K562 (cell line): ENCODE measurements at regions not wholly inside any gene's neighbourhood (a gene's known extent, or its start where the extent isn't known, plus 50 kb on each side); places are given as distances from the start of the nearest gene placed in this dataset.

Experiments used
- ATAC-seq: fragments of 200-7000 bp; cut with Tn5 transposase; 3 replicates; pipeline ENCODE4 v1.9.1; 2020; ENCODE audit warnings: moderate library complexity
- BruUV-seq: library from RNA; stranded (reverse); fragments of 400-500 nt; replicated peaks from 2 replicates; lab custom pipeline; 2021; lab: Mats Ljungman, UMichigan
- CTCF ChIA-PET: fragments of 300-600 bp; formaldehyde crosslinking; extraction: SDS; loops from one replicate; lab custom pipeline; 2021; ENCODE audit warnings: low intra/inter-chr PET ratio; lab: Yijun Ruan, JAX
- POLR2A ChIA-PET: fragments of 300-600, 350-650 bp; sonication (Branson Sonifier 250); formaldehyde crosslinking; extraction: SDS; loops from one replicate; lab custom pipeline; 2021; ENCODE audit warnings: antibody characterized with exemption, inconsistent platforms; lab: Yijun Ruan, JAX
- DNase-seq, 4 experiments: peaks; one replicate each; pipeline versions ENCODE4 v3.0.0 to v3.0.0-alpha.2; 2011 to 2018; ENCODE audit warnings: low spot score in 3 of 4, mixed read lengths in 3 of 4; ENCODE audit errors: extremely low read depth in 1 of 4
- FAIRE-seq: peaks from 2 replicates; lab custom pipeline; 2011; peaks lifted over from hg19 to GRCh38; lab: Jason Lieb, UNC
- H2AFZ ChIP-seq: 2 replicates; pipeline ENCODE4 v1.6.0; 2011; ENCODE audit warnings: low read depth, low read length, control low read depth, inconsistent platforms
- H3K27ac ChIP-seq: fragments of 200-600 bp; 3 replicates; pipeline ENCODE4 v1.8.0; 2011; ENCODE audit warnings: low read depth, mild to moderate bottlenecking, control low read depth, inconsistent platforms, low read length, moderate library complexity, mixed read lengths; ENCODE audit errors: extremely low read depth
- H3K27me3 ChIP-seq, 2 experiments: fragments of 300-600 bp in 1 of 2; 2 replicates in 1 of 2; 3 replicates in 1 of 2; pipeline versions ENCODE4 v1.6.0 to v1.8.0; 2011; ENCODE audit warnings: inconsistent platforms in 2 of 2, low read length in 2 of 2, mild to moderate bottlenecking in 1 of 2, mixed read lengths in 1 of 2, moderate library complexity in 1 of 2; ENCODE audit not compliant: control insufficient read depth in 2 of 2, insufficient read depth in 2 of 2
- H3K36me3 ChIP-seq: fragments of 300-600 bp; 3 replicates; pipeline ENCODE4 v1.8.0; 2011; ENCODE audit warnings: mild to moderate bottlenecking, low read length, inconsistent platforms; ENCODE audit not compliant: control insufficient read depth, insufficient read depth
- H3K4me1 ChIP-seq, 2 experiments: fragments of 200-600 bp in 1 of 2; replicated peaks in 1 of 2; 2 replicates in 1 of 2; 3 replicates in 1 of 2; pipeline versions ENCODE4 v1.5.1 to v1.8.0; 2011; ENCODE audit warnings: inconsistent platforms in 2 of 2, low read length in 2 of 2, mild to moderate bottlenecking in 1 of 2, mixed read lengths in 1 of 2, moderate library complexity in 1 of 2; ENCODE audit not compliant: control insufficient read depth in 2 of 2, insufficient read depth in 2 of 2
- H3K4me2 ChIP-seq: 2 replicates; pipeline ENCODE4 v1.6.1; 2011; ENCODE audit warnings: low read length, control low read depth, inconsistent platforms, mixed read lengths; ENCODE audit not compliant: insufficient read depth
- H3K4me3 ChIP-seq: fragments of 200-600 bp; sonication (generic), shearing (Covaris generic); 2 replicates; pipeline ENCODE4 v1.5.1; 2016; ENCODE audit warnings: control low read depth, inconsistent platforms
- H3K79me2 ChIP-seq: fragments of 200-600 bp; 3 replicates; pipeline ENCODE4 v1.8.0; 2011; ENCODE audit warnings: low read length, inconsistent platforms; ENCODE audit not compliant: control insufficient read depth, insufficient read depth
- H3K9ac ChIP-seq, 2 experiments: 2 replicates each; pipeline versions ENCODE4 v1.6.0 to v1.6.1; 2011; ENCODE audit warnings: low read depth in 2 of 2, low read length in 2 of 2, control low read depth in 1 of 2, inconsistent platforms in 1 of 2, mild to moderate bottlenecking in 1 of 2, mixed read lengths in 1 of 2; ENCODE audit not compliant: insufficient read depth in 1 of 2
- H3K9me1 ChIP-seq: one replicate; pipeline ENCODE4 v1.6.0; 2011; ENCODE audit warnings: inconsistent platforms, mild to moderate bottlenecking, low read length, moderate library complexity; ENCODE audit not compliant: control insufficient read depth, insufficient read depth
- H3K9me3 ChIP-seq: replicated peaks from 2 replicates; pipeline ENCODE4 v1.5.1; 2011; ENCODE audit warnings: low read depth, low read length, inconsistent platforms; ENCODE audit not compliant: control insufficient read depth, insufficient read depth
- H4K20me1 ChIP-seq: replicated peaks from 2 replicates; pipeline ENCODE4 v1.6.1; 2011; ENCODE audit warnings: low read length, inconsistent platforms, mixed read lengths; ENCODE audit not compliant: control insufficient read depth, insufficient read depth
- CC2D1A ChIP-seq: fragments of 450-650 bp; IDR thresholded peaks from 2 replicates; pipeline ENCODE4 v1.6.1; 2017; ENCODE audit warnings: mild to moderate bottlenecking
- ESRRB ChIP-seq: fragments of 250-450 bp; sonication (Bioruptor Pico); IDR thresholded peaks from 2 replicates; pipeline ENCODE4 v1.5.0; 2020; ENCODE audit warnings: mild to moderate bottlenecking, moderate library complexity, borderline replicate concordance
- HNRNPL ChIP-seq: fragments of 200-400 bp; formaldehyde crosslinking; IDR thresholded peaks from 2 replicates; pipeline ENCODE4 v1.6.1; 2017; ENCODE audit warnings: low read depth, mild to moderate bottlenecking, low read length
- L3MBTL2 ChIP-seq: fragments of 450-650 bp; IDR thresholded peaks from 2 replicates; pipeline ENCODE4 v1.6.1; 2016; ENCODE audit warnings: mild to moderate bottlenecking, moderate library complexity
- NCOA6 ChIP-seq: fragments of 450-650 bp; IDR thresholded peaks from 2 replicates; pipeline ENCODE4 v1.6.1; 2017; ENCODE audit warnings: mild to moderate bottlenecking
- NRF1 ChIP-seq, 2 experiments: fragments of 450-650 bp; IDR thresholded peaks in 1 of 2; conservative IDR thresholded peaks in 1 of 2; 2 replicates each; pipeline ENCODE4 v1.6.1; 2014; ENCODE audit warnings: mild to moderate bottlenecking in 2 of 2
- PML ChIP-seq: IDR thresholded peaks from 2 replicates; pipeline ENCODE4 v1.6.1; 2012; ENCODE audit warnings: low read length, inconsistent platforms
- SAFB2 ChIP-seq: fragments of 200-400 bp; formaldehyde crosslinking; IDR thresholded peaks from 2 replicates; pipeline ENCODE4 v1.6.1; 2018; ENCODE audit warnings: borderline replicate concordance, low read length, low read depth, moderate library complexity; ENCODE audit not compliant: severe bottlenecking
- SMAD1 ChIP-seq: fragments of 150-350 bp; IDR thresholded peaks from 2 replicates; pipeline ENCODE4 v1.6.1; 2014; ENCODE audit warnings: low read length, low read depth; ENCODE audit not compliant: partially characterized antibody
- SRF ChIP-seq, 2 experiments: fragments of 250-450, 450-650 bp in 1 of 2; sonication (Bioruptor Pico) in 1 of 2; sonication (generic) in 1 of 2; formaldehyde crosslinking; IDR thresholded peaks; 2 replicates each; pipeline versions ENCODE4 v1.5.0 to v1.5.1; 2020 to 2022; ENCODE audit warnings: mild to moderate bottlenecking in 1 of 2, missing genetic modification reagents in 1 of 2
- TAL1 ChIP-seq: fragments of 450-650 bp; IDR thresholded peaks from 2 replicates; pipeline ENCODE4 v1.6.1; 2016; ENCODE audit warnings: mild to moderate bottlenecking
- TOE1 ChIP-seq, 2 experiments: fragments of 450-650 bp in 1 of 2; sonication (generic) in 1 of 2; formaldehyde crosslinking in 1 of 2; IDR thresholded peaks; 2 replicates each; pipeline versions ENCODE4 v1.7.1 to v1.8.0; 2016 to 2022; ENCODE audit warnings: borderline replicate concordance in 2 of 2, mild to moderate bottlenecking in 2 of 2, antibody characterized with exemption in 1 of 2, inconsistent platforms in 1 of 2, low read depth in 1 of 2, missing genetic modification reagents in 1 of 2, moderate library complexity in 1 of 2
- ZC3H4 ChIP-seq: sonication (generic); formaldehyde crosslinking; IDR thresholded peaks from 2 replicates; pipeline ENCODE4 v1.9.0; 2021; ENCODE audit warnings: missing genetic modification reagents, borderline replicate concordance
- ZNF668 ChIP-seq: fragments of 250-450 bp; sonication (Bioruptor Pico); IDR thresholded peaks from 2 replicates; pipeline ENCODE4 v1.8.0; 2022; ENCODE audit warnings: mild to moderate bottlenecking, inconsistent platforms
- ZSCAN32 ChIP-seq: fragments of 450-650 bp; formaldehyde crosslinking; IDR thresholded peaks from 2 replicates; pipeline ENCODE4 v1.4.0; 2020; ENCODE audit warnings: mild to moderate bottlenecking, moderate library complexity
- WGBS: fragments of 100-300 bp; shearing (Covaris generic); methylation state at CpG from one replicate; pipeline ENCODE4 v1.1.6; 2016; ENCODE audit warnings: low coverage, mixed read lengths; ENCODE audit not compliant: insufficient coverage; ENCODE audit errors: missing lambda C conversion rate; 5-methylcytosine and 5-hydroxymethylcytosine counted together
- in situ Hi-C: fragments of 300-500 bp; cut with MboI; formaldehyde crosslinking; loops from 4 replicates; pipeline ENCODE4 v1.15.0; 2018; ENCODE audit warnings: inconsistent platforms, mixed read lengths
- intact Hi-C: fragments of 100-400 bp; cut with micrococcal nuclease; formaldehyde crosslinking; loops from 2 replicates; pipeline ENCODE4 v1.14.2; 2022
- TF ChIP-seq, protein P1 (sequence below), 2 experiments: IDR thresholded peaks; 2 replicates each; pipeline ENCODE4 v1.6.1; 2012; ENCODE audit warnings: improper control_type of control experiment in 2 of 2, low read depth in 2 of 2, low read length in 2 of 2, borderline replicate concordance in 1 of 2
- TF ChIP-seq, protein P2 (sequence below): IDR thresholded peaks from 2 replicates; pipeline ENCODE4 v1.6.1; 2016; ENCODE audit warnings: missing genetic modification characterization, missing compliant biosample characterization

DNA sequence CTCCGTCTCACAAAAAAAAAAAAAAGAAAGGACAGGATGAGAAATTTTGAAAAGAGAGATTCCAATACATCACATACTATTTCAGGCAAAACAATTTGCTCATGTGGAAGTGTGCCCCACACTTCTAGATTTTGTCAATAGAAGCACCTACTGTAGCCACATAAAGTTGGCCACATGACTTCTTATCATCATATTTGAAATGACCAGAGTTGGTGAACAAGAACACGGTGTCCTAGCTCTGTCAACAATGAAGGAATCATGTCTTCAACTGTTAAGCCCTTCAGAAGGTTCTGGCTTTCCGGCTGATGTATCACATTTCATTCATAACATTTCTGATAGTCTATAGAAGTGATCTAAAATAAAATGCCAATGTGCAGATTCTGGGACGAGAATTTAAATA is 534.5 kb downstream of the TMEM114 start:
- in situ Hi-C loops = no loop called here
- Histone ChIP-seq H3K9ac (no peak overlapping the region), H3K79me2 (peaks cover 63% of the 10 kb centered on the region), H3K36me3 (peaks cover 48% of the 10 kb centered on the region), H4K20me1 (peaks cover 11% of the 10 kb centered on the region; the same call in 1 of the 2 replicates), H3K9me3 (no peaks in the 10 kb centered on the region), H3K9me1 (no peaks in the 10 kb centered on the region), H3K4me3 (no peak overlapping the region), H3K4me1 (no peaks in the 10 kb centered on the region), H3K27ac (no peak overlapping the region), H2AFZ (no peak overlapping the region), H3K27me3 (no peaks in the 10 kb centered on the region), H3K4me2 (no peak overlapping the region)
- intact Hi-C loops = no loop called here
- no peak for ATAC-seq
- 73% methylated on average over 3 of the region's 4 CpGs for whole genome bisulfite sequencing
- DNase-seq = no peak
- CTCF ChIA-PET = no interaction called here
- POLR2A ChIA-PET = interaction anchor here (0.7 kb wide), 1 partner anchor 81 kb away, joined by 3 read pairs; no protein-coding TSS in a partner anchor
- FAIRE-seq = no peak
- BruUV-seq = no TSS peak
- TF ChIP-seq HNRNPL (no peak), L3MBTL2 (no peak), TOE1 (IDR thresholded peaks at IDR 0.05; ENCODE audit: borderline replicate concordance) (no peak), TOE1 (CRISPR knock-in tag; IDR thresholded peaks at IDR 0.05; ENCODE audit: borderline replicate concordance, low read depth) (no peak), SRF (CRISPR knock-in tag; IDR thresholded peaks at IDR 0.05) (no peak), ZNF668 (no peak), NRF1 (conservative IDR thresholded peaks at IDR 0.05 in 1 of 2, IDR thresholded peaks at IDR 0.05 in 1 of 2) (no peak), ZSCAN32 (CRISPR knock-in tag) (no peak), ZC3H4 (CRISPR knock-in tag) (no peak), PML (no peak), CC2D1A (no peak), NCOA6 (no peak), SAFB2 (no peak), TAL1 (no peak), SMAD1 (no peak), ESRRB (no peak)
- TF ChIP-seq, protein P1, sequence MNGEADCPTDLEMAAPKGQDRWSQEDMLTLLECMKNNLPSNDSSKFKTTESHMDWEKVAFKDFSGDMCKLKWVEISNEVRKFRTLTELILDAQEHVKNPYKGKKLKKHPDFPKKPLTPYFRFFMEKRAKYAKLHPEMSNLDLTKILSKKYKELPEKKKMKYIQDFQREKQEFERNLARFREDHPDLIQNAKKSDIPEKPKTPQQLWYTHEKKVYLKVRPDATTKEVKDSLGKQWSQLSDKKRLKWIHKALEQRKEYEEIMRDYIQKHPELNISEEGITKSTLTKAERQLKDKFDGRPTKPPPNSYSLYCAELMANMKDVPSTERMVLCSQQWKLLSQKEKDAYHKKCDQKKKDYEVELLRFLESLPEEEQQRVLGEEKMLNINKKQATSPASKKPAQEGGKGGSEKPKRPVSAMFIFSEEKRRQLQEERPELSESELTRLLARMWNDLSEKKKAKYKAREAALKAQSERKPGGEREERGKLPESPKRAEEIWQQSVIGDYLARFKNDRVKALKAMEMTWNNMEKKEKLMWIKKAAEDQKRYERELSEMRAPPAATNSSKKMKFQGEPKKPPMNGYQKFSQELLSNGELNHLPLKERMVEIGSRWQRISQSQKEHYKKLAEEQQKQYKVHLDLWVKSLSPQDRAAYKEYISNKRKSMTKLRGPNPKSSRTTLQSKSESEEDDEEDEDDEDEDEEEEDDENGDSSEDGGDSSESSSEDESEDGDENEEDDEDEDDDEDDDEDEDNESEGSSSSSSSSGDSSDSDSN (IDR thresholded peaks at IDR 0.05; ENCODE audit: borderline replicate concordance in 1 of 2, low read depth in 2 of 2, low read length in 2 of 2) = no peak
- TF ChIP-seq, protein P2, sequence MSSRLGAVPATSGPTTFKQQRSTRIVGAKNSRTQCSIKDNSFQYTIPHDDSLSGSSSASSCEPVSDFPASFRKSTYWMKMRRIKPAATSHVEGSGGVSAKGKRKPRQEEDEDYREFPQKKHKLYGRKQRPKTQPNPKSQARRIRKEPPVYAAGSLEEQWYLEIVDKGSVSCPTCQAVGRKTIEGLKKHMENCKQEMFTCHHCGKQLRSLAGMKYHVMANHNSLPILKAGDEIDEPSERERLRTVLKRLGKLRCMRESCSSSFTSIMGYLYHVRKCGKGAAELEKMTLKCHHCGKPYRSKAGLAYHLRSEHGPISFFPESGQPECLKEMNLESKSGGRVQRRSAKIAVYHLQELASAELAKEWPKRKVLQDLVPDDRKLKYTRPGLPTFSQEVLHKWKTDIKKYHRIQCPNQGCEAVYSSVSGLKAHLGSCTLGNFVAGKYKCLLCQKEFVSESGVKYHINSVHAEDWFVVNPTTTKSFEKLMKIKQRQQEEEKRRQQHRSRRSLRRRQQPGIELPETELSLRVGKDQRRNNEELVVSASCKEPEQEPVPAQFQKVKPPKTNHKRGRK (tag) = no peak
